ENCODE measurements at regions not wholly inside any gene's neighbourhood (a gene's known extent, or its start where the extent isn't known, plus 50 kb on each side); places are given as distances from the start of the nearest gene placed in this dataset.
A peak's percentile ranks its signal among the peaks of the same experiment; 100 is the strongest.
"Not testable (repeated sequence)": the region's sequence is repeated elsewhere in the genome, so short reads cannot be mapped to it uniquely, and the experiment has no call there.

DNA sequence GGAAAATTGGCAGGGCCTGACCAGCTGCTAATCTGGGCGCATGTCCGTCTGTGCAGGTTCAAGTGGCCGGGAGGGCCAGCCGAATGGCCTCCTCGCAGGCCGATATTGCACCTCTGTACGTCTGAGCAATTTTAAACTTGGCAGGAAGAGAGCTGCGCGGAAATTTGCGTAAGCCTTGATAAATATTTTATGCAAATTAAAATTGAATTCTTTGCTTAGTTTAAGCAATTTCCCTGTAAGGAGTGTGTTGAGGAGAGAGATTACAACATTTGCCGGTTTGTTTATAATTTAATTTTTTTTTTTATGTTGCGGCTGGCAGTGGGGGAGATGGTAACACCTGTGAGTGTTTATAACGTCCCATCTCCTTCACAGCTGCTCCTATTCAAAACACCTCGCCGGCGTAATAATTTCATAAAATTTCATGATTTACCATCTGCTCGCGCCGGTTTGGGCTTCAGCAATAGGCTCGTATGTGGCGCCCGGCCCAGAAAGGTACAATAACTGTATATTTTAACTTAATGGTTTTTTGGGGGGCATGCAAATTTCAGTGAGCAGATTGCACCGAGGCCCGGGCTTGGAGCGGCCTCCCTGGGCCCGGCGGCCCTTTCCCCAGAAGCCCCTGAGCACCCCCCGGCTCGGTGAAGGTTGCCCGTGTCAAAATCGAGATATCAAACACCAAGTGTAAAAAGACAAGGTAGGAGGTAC, 269.4 kb upstream of the MVB12B start:
- DNase-seq, result no peak

DNA sequence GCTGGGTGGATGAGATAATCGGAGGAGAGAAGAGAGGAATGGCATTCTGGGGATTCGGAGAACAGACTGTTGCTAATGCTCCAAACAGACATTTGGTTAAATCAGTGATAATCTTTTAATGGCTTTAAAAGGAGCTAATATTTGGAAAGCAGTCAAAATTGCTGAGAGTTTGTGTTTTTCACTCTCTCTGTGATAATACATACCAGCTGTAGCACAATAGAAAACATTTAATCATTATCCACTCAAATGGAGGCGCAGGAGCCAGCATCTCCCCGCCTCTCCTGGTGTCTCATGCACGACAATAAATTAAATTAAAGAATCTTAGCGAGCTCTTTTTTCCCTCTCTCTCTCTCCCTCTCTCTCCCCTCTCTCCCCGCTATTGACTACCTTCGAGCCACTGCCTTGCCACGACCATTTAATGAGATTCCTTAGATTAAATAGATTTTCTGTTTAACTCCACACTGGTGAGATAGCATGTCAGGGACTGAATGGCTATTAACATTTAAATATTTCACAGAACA, 268.6 kb upstream of the MVB12B start:
- DNase-seq, result no peak

- no peak for DNase-seq
Measured at GRCh38 chr9:126058591-126058990, 268.0 kb upstream of the MVB12B start.

- no peak for DNase-seq
Measured at GRCh38 chr9:126061575-126061974, 265.1 kb upstream of the MVB12B start.

DNA sequence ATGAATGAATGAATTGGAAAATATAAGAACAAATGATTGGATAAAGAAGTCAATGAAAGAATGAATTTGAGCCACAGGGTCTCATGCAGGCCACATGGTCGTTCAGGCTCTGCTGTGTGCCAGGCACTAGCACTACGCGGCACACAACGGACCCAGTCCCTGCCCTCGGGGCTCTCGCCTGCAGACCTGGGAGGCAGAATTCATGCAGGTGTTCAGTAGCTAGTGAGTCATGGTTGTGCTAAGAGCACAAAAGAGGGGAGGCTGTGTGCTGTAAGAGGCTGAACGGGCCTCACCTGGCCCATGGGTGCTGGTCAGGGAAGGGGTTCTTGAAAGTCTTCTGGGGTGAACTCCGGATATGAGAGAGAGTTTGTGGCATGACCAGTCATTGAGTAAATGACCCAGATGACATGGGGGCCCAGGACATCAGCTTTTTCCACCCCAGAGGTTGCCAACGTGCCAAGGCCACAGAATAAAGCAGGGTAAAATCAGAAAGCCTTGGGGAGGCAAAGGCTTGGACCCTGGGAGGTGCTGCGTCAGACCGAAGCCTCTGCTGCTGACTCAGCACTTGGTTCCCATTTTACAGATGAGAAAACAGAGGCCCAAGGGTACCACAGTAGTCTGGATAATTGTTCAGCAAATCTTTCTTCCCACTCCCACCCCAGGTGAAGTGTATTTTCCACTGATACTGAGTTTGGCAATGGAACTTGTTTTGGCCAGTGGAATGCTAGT, 264.3 kb upstream of the MVB12B start:
- DNase-seq, result no peak

DNA sequence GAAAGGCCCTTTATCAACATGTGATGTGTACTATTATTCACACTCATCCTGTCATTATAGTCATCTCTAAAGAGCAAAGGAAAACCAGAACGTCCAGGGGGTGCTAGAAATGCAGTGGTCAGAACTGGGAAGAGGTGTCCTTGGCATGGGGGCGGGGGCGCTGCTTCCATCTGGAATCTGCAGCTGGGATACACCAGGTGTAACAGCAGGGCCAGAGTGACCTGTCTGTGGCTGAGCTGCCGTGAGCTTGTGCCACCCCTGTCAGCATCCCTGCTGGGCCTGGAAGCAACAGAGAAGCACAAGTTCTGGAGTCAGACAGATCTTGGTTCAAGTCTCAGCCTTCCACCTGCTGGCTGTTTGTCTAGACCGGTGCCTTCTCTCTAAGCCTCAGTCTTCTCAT, 263.3 kb upstream of the MVB12B start:
- no peak for DNase-seq

GRCh38 chr9:126066131-126066530, 260.5 kb upstream of the MVB12B start:
- no peak for DNase-seq

GRCh38 chr9:126067031-126067734, 259.4 kb upstream of the MVB12B start:
- DNase-seq, result no peak

DNA sequence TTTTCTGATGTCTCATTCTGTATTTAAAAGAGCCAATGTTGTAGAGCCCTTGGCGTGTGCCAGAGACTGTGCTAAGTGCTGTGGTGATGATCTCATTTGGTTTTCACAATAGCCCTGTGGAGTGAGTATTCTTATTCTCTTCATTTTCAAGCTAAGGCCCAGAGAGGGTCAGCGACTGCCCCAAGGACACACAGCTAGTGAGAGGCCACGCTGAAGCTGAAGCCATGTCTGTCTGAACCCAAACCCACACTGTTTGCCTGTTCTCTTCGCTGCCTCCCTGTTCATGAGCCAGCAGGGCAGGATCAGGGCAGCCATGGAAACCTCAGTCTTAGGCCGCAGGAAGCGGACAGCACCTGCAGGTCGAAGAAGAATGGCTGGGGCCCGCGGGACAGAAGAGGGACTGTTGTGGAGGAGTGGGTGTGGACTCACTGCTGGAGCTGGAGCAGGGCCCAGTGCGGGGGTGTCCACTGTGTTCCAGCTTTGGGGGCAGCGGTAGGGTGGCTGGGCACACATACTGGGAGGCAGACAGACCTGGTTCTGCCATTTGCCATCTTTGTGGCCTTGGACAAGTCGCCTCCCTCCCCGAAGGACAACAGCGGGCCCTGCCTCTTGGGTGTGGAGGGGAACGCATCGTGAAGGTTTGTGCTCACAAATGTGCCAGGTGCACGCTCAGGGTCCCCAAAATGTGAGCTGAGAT, 257.9 kb upstream of the MVB12B start:
- no peak for DNase-seq

DNA sequence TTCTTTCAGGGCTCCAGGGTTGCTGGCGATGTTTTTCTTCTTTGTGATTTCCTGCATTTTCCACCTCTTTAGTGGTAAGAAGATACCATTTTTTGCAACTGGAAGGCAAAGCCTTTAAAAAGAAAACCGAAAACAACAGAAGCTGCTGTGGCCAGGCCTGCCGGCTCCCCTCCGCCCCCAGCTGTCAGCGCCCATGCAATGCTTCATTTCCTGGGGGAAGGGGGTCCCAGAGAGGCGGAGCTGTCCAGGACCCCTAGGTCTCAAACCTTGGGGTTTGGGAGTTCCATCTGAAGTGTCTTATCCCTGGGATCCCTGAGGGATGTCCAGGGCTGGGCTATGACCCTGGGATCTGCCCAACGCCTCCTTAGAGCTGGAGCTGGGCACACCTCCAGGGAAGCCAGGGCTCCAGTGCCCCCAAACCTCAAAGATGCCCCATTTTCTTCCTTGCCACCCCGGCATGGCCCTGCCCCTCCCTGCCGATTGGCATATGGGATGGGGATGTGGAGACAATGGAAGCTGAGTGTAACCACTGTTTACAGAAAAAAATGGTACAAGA, 257.2 kb upstream of the MVB12B start:
- DNase-seq, result no peak

- DNase-seq, result no peak
Measured at GRCh38 chr9:126070058-126070655, 256.5 kb upstream of the MVB12B start.

DNA sequence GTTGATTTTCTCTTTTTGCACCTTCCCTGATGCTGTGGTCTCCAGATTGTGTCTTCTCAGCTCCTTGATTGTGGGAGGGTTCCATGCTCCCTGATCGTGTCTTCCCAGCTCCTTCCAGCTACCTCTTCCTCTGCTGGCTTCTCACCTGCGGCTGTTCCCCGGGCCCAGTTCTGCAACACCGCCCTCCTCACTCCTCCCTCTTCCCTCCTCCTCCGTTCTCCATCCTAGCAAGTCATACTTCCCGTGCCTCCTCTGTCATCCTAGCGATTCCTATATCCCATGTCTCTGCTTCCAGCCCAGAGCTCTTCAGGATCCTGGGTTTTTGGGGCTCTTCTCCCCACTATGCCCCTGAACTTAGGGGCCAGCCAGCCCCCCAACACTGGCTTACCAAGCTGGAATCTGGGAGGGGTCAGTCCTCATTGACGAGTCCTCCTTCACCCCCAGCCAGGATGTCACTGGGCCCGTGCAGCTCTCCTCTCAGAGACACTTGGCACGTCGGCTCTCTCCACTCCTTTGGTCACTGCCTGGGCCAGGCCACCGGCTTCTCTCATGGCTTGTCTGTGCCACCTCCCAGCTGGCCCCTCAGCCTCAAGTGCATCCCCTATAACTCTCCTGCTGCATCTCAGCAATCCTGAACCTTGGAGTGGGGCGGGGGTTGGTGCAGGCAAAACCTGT, 255.4 kb upstream of the MVB12B start:
- DNase-seq, result no peak

DNA sequence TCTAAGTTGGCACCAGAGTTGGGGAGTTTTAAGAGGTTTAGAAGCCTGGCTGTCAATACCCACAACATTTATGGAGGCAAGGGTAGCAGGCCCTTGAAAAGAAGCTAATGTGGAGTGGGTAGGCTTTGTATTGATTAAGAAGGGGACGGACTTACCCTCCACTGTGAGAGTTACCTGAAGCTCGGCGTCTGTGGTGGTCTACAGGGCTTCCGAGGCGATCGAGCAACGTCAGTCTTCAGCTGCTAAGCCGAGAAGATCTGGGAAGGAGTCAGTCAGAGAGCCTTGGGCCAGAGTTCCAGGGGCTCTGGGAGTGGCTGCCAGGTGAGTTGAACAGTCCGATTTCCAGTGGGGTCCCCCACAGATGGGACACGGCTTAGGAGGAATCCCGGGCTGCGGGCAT, 249.0 kb upstream of the MVB12B start:
- DNase-seq, result not testable (repeated sequence)

GRCh38 chr9:126080641-126081040, 246.0 kb upstream of the MVB12B start:
- no peak for DNase-seq

DNA sequence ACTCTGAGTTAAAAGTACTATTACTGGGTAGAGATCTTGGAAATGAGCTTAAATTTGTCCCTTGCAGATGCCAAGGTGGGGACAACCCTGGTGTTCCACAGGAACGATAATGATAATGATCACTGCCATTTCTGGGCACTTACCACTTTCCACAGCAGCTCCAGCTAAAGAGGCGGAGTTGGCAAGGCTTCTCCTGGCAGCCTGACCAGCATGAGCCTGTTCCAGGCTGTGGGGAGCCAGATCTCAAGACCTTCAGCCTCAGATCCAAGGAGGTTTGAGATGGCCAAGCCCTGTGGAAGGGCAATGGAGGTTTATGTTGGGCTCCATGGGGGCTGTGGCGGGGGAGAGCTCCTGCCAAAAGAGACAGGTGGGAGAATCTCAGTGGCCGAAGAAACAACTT, 244.9 kb upstream of the MVB12B start:
- no peak for DNase-seq

- DNase-seq, result peak in 2 of 4 experiments; percentile 3 to 12
Measured at GRCh38 chr9:126084008-126084407, 242.6 kb upstream of the MVB12B start.

- no peak for DNase-seq
Measured at GRCh38 chr9:126084696-126085095, 241.9 kb upstream of the MVB12B start.

DNA sequence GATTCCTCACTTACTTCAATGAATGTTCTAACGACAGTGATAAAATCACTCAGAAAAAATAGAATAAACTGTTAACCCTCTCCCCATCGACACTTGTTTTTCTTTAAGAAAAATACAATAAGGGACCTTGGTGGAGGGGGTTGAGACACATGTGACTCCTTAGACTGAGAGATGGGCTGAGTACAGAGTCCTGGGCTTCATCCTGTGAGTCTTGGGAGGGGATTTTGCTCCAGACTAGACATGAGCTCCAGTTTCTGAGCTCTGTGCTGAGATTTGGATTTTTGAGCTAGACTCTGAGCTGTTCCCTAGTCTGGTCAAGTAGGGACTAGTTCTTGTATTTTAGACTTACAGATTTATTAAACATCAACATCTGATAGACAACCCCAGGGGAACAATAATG, 241.5 kb upstream of the MVB12B start:
- no peak for DNase-seq

DNA sequence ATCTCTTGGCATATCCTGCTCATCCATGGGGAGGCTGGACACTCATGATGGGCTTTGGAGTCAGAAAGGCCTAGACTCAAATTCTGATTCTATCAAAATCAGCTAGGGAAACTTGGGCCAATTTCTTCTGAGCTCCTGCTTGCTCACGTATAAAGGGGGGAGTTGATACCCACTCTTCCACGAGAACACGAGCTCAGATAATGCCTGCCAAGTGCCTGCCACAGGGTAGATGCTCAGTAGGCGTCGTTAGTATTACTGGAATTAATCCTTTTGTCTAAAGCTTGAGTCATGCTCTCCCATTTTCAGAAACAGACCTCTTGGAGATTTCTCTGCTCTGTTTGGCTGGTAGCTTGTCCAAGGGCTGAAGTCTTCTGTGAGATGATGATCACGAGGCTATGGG, 238.3 kb upstream of the MVB12B start:
- DNase-seq, result no peak

GRCh38 chr9:126089789-126090188, 236.8 kb upstream of the MVB12B start:
- DNase-seq, result no peak

DNA sequence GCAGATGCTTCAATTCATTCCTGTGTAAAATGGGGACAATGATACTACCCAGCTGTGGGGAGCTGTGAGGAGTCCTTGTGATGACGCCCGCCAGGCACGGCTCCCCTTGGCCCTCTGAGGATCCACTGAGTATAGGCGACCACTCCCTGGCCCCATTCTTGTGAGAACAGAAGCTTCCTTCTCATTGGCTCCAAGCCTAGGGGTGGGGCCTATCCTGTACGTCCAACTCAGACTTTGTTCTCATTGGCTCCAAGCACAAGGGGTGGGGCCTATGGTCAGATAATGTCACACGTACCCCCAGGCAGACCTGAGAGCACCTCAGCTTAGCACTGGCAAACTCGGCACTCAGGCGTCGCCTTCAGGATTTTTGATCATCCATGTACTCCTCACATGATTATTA, 232.9 kb upstream of the MVB12B start:
- DNase-seq, result no peak
